Prostate gland (tissue), 2 donors: ENCODE measurements at regions not wholly inside any gene's neighbourhood (a gene's known extent, or its start where the extent isn't known, plus 50 kb on each side); places are given as distances from the start of the nearest gene placed in this dataset.

ENCODE experiments used
- DNase-seq: peaks from one replicate; pipeline ENCODE4 v3.0.0-alpha.2; 2019; ENCODE audit warnings: low spot score
- H3K27ac ChIP-seq, 2 donors: fragments of 200-600 bp; sonication (generic); 2 replicates each; pipeline ENCODE4 v1.5.1; 2017 to 2019
- H3K27me3 ChIP-seq: fragments of 200-600 bp; sonication (generic); replicated peaks from 2 replicates; pipeline ENCODE4 v1.5.1; 2019; ENCODE audit not compliant: insufficient read depth
- H3K36me3 ChIP-seq, 2 donors: fragments of 200-600 bp; sonication (generic); 1 replicate in 1 of 2; 2 replicates in 1 of 2; pipeline versions ENCODE4 v1.5.1 to v1.8.1; 2017 to 2019
- H3K4me1 ChIP-seq: fragments of 200-600 bp; sonication (generic); replicated peaks from 2 replicates; pipeline ENCODE4 v1.5.1; 2019
- H3K4me3 ChIP-seq, 2 donors: fragments of 200-600 bp; sonication (generic); 2 replicates each; pipeline ENCODE4 v1.5.1; 2017 to 2019
- H3K9me3 ChIP-seq: fragments of 200-600 bp; sonication (generic); 2 replicates; pipeline ENCODE4 v1.5.1; 2017
- POLR2A ChIP-seq: fragments of 450-650 bp; IDR thresholded peaks from one replicate; pipeline ENCODE4 v1.6.1; 2016; ENCODE audit warnings: antibody characterized with exemption, mild to moderate bottlenecking
- POLR2AphosphoS5 ChIP-seq: sonication (generic); formaldehyde crosslinking; IDR thresholded peaks from one replicate; pipeline ENCODE4 v1.6.1; 2017; ENCODE audit warnings: antibody characterized with exemption
- WGBS: methylation state at CpG from one replicate; pipeline ENCODE4 v1.1.5; 2018; 5-methylcytosine and 5-hydroxymethylcytosine counted together
- intact Hi-C: fragments of 100-400 bp; cut with DNase I; formaldehyde crosslinking; loops from one replicate; pipeline ENCODE4 v1.14.2; 2022
- TF ChIP-seq, protein P1 (sequence below), 4 experiments: fragments of 200-600 bp in 2 of 4; fragments of 450-650 bp in 2 of 4; sonication (generic) in 2 of 4; IDR thresholded peaks; 1 replicate in 3 of 4; 2 replicates in 1 of 4; pipeline ENCODE4 v1.5.1; 2016 to 2019; ENCODE audit warnings: antibody characterized with exemption in 4 of 4, mild to moderate bottlenecking in 2 of 4, moderate library complexity in 2 of 4

DNA sequence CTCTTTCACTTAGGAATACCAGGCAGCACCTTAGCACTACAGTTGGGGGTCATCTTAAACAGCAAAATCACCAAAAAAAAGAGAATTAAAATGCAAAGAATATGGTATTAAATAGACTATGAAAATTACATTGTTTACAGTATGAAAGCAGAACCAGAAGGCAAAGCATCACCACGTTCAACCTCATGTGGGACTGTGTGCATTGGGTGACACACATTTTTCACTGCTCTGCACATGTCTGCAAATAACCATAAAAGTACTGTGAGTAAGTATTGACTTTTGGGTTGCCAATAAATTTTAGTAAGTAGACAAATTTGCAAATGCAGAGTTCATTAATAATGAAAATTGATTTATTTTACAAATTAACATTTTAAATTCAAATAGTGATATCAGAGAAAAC, 232.1 kb upstream of the ZWINT start:
- intact Hi-C loops: no loop called here
- no peak overlapping the region for H3K4me3 ChIP-seq
- no peaks in the 10 kb centered on the region for H3K27me3 ChIP-seq
- H3K9me3 ChIP-seq: no peaks in the 10 kb centered on the region
- H3K27ac ChIP-seq: no peak overlapping the region
- H3K36me3 ChIP-seq: no peaks in the 10 kb centered on the region
- WGBS: 37% methylated on average over 1 of the region's 1 CpG
- DNase-seq: no peak
- no peaks in the 10 kb centered on the region for H3K4me1 ChIP-seq
- TF ChIP-seq POLR2AphosphoS5: no peak
- no peak for TF ChIP-seq POLR2A
- TF ChIP-seq, protein P1, sequence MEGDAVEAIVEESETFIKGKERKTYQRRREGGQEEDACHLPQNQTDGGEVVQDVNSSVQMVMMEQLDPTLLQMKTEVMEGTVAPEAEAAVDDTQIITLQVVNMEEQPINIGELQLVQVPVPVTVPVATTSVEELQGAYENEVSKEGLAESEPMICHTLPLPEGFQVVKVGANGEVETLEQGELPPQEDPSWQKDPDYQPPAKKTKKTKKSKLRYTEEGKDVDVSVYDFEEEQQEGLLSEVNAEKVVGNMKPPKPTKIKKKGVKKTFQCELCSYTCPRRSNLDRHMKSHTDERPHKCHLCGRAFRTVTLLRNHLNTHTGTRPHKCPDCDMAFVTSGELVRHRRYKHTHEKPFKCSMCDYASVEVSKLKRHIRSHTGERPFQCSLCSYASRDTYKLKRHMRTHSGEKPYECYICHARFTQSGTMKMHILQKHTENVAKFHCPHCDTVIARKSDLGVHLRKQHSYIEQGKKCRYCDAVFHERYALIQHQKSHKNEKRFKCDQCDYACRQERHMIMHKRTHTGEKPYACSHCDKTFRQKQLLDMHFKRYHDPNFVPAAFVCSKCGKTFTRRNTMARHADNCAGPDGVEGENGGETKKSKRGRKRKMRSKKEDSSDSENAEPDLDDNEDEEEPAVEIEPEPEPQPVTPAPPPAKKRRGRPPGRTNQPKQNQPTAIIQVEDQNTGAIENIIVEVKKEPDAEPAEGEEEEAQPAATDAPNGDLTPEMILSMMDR (IDR thresholded peaks at IDR 0.05): no peak

DNA sequence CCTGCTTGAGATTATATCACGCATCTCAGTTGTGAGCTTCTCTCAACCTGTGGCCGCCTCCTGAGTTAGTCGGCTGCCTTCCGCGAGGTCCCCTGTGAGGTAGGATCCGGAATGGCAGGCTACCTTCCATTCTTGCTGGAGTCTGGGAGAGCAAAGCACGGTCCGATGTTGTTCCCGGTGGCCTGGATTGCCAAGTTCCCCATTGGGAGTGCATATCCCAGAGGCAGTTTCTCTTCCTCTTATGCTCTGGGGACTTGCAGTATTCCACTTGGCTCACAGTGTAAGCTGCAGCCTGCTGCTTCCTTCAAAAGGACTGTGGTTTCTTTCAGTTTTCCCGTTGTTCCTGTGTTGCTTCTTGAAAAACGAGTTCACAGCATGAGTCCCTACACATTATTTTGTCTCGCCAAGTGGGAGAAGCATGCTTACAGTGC, 225.4 kb upstream of the ZWINT start:
- WGBS: 60% methylated on average over 12 of the region's 12 CpGs
- intact Hi-C loops: no loop called here
- H3K27ac ChIP-seq: no peak overlapping the region

DNA sequence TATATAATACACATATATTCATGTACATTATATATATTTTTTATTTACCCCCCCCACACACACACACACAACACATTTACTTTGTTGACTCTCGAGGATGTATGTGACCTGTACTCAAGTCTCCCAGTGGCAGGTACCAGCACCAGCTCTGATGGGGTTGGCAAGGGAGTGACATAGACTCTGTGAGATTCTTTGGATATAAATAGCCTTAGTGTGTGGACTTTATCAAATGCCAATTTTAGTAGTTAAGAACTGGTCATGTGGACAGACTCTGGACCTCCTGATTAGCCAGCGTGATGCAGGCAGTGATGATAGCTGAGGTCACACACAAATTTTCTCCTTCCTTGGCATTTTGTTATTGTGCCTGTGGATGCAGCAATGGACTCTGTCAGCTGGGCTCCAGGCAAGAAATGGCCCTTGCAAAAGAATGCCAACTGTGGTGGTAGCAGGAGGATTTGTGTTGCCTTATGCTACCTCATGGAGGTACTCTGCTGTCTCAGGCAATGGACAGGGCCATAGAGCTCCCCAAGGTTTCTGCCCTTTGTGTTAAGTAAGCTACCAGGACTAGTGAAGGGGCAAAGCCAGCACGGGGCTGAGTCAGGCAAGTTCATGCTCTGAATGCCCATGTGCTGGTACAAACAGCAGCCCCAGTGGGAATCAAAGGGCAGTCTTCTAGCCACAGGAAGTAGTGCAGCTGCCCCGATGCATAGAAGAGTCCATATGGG, 224.6 kb upstream of the ZWINT start:
- DNase-seq: no peak
- intact Hi-C loops: no loop called here
- no peak overlapping the region for H3K27ac ChIP-seq
- no peaks in the 10 kb centered on the region for H3K36me3 ChIP-seq
- H3K4me1 ChIP-seq: no peaks in the 10 kb centered on the region
- H3K27me3 ChIP-seq: no peaks in the 10 kb centered on the region
- no peaks in the 10 kb centered on the region for H3K9me3 ChIP-seq
- TF ChIP-seq, protein P1 (IDR thresholded peaks at IDR 0.05): no peak
- TF ChIP-seq POLR2AphosphoS5: no peak
- no peak for TF ChIP-seq POLR2A
- H3K4me3 ChIP-seq: no peak overlapping the region
- WGBS: 84% methylated on average over 4 of the region's 4 CpGs

More for the DNA sequence above, 225.4 kb upstream of the ZWINT start:
- no peaks in the 10 kb centered on the region for H3K4me1 ChIP-seq
- H3K36me3 ChIP-seq: no peaks in the 10 kb centered on the region
- DNase-seq: no peak
- no peak overlapping the region for H3K4me3 ChIP-seq
- H3K27me3 ChIP-seq: no peaks in the 10 kb centered on the region
- TF ChIP-seq POLR2A (no peak), POLR2AphosphoS5 (no peak)
- TF ChIP-seq, protein P1 (IDR thresholded peaks at IDR 0.05): no peak
- no peaks in the 10 kb centered on the region for H3K9me3 ChIP-seq

DNA sequence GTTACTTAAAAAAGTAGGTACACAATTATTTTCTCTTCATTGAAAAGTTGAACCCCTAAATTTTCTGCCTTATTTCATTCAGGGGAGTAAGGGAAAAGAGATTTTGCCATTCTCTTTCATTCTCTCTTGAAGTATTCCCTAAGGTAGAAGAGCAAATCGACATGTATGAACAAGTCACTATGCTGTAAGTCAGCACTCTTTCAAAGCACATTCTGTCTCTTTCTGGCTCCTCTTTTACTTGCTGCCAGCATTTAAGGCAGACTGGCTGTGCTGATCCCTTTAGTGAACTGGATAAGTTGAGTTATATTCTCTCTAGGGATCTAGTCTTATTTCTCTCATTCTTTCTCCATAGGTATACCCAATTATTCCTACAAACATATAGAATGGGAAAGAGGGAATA, 222.3 kb upstream of the ZWINT start:
- H3K36me3 ChIP-seq: no peaks in the 10 kb centered on the region
- H3K4me1 ChIP-seq: no peaks in the 10 kb centered on the region
- WGBS: 54% methylated on average over 1 of the region's 1 CpG
- H3K27me3 ChIP-seq: no peaks in the 10 kb centered on the region
- TF ChIP-seq, protein P1 (IDR thresholded peaks at IDR 0.05): no peak
- TF ChIP-seq POLR2AphosphoS5: no peak
- TF ChIP-seq POLR2A: no peak
- no peaks in the 10 kb centered on the region for H3K9me3 ChIP-seq
- intact Hi-C loops: no loop called here
- H3K4me3 ChIP-seq: no peak overlapping the region
- H3K27ac ChIP-seq: no peak overlapping the region
- no peak for DNase-seq

DNA sequence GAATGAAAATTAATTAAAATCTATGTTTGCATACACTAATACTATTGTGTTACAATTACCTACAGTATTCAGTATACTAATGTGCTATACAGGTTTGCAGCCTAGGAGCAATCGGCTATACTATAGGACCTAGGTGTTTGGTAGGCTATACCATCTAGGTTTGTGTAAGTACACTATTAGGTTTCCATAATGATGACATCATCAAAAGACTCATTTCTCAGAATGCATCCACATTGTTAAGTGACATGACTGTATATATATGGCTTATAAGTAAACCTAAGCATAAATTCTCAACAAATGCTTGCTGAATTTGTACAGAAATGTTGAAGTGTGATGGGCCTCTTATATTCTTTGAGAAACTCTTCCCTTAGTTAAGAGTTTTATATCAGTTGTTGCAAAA, 206.5 kb upstream of the ZWINT start:
- TF ChIP-seq POLR2A: no peak
- TF ChIP-seq, protein P1 (IDR thresholded peaks at IDR 0.05): no peak
- TF ChIP-seq POLR2AphosphoS5: no peak
- 97% methylated on average over 1 of the region's 1 CpG for WGBS
- Histone ChIP-seq H3K27ac (no peak overlapping the region), H3K9me3 (no peaks in the 10 kb centered on the region), H3K27me3 (no peaks in the 10 kb centered on the region), H3K4me1 (no peaks in the 10 kb centered on the region), H3K36me3 (no peaks in the 10 kb centered on the region), H3K4me3 (no peak overlapping the region)
- intact Hi-C loops: no loop called here
- DNase-seq: no peak
